WERI-Rb-1 (cell line): ENCODE measurements at regions not wholly inside any gene's neighbourhood (a gene's known extent, or its start where the extent isn't known, plus 50 kb on each side); places are given as distances from the start of the nearest gene placed in this dataset.

ENCODE experiments used
- DNase-seq: peaks from one replicate; pipeline ENCODE4 v3.0.0-alpha.2; 2020
- H3K27ac ChIP-seq: fragments of 250-450 bp; sonication (Bioruptor Pico); 2 replicates; pipeline ENCODE4 v1.5.1; 2020; ENCODE audit warnings: mild to moderate bottlenecking, moderate library complexity
- H3K27me3 ChIP-seq: fragments of 250-450 bp; sonication (Bioruptor Pico); 2 replicates; pipeline ENCODE4 v1.5.1; 2021; ENCODE audit warnings: mild to moderate bottlenecking, low read depth, moderate library complexity; ENCODE audit not compliant: insufficient read depth, severe bottlenecking
- H3K36me3 ChIP-seq: fragments of 250-450 bp; sonication (Bioruptor Pico); 2 replicates; pipeline ENCODE4 v1.5.1; 2020; ENCODE audit warnings: mild to moderate bottlenecking, moderate library complexity
- H3K4me3 ChIP-seq: 2 replicates; pipeline ENCODE4 v1.5.1; 2011; ENCODE audit warnings: low read depth, mild to moderate bottlenecking, control low read depth, low read length
- H3K9me3 ChIP-seq: fragments of 250-450 bp; sonication (Bioruptor Pico); 2 replicates; pipeline ENCODE4 v1.5.1; 2021; ENCODE audit warnings: mild to moderate bottlenecking, moderate library complexity; ENCODE audit not compliant: severe bottlenecking
- TF ChIP-seq, protein P1 (sequence below): IDR thresholded peaks from 2 replicates; pipeline ENCODE4 v1.5.1; 2011; ENCODE audit warnings: low read depth, mild to moderate bottlenecking, control low read depth, inconsistent platforms, low read length

GRCh38 chr5:107765805-107766063 is 95.0 kb upstream of the EFNA5 start:
- H3K9me3 ChIP-seq = no peaks in the 10 kb centered on the region
- H3K27ac ChIP-seq = no peak overlapping the region
- H3K36me3 ChIP-seq = no peaks in the 10 kb centered on the region
- TF ChIP-seq, protein P1, sequence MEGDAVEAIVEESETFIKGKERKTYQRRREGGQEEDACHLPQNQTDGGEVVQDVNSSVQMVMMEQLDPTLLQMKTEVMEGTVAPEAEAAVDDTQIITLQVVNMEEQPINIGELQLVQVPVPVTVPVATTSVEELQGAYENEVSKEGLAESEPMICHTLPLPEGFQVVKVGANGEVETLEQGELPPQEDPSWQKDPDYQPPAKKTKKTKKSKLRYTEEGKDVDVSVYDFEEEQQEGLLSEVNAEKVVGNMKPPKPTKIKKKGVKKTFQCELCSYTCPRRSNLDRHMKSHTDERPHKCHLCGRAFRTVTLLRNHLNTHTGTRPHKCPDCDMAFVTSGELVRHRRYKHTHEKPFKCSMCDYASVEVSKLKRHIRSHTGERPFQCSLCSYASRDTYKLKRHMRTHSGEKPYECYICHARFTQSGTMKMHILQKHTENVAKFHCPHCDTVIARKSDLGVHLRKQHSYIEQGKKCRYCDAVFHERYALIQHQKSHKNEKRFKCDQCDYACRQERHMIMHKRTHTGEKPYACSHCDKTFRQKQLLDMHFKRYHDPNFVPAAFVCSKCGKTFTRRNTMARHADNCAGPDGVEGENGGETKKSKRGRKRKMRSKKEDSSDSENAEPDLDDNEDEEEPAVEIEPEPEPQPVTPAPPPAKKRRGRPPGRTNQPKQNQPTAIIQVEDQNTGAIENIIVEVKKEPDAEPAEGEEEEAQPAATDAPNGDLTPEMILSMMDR = no peak
- H3K27me3 ChIP-seq = no peaks in the 10 kb centered on the region
- H3K4me3 ChIP-seq = no peak overlapping the region
- DNase-seq = no peak

DNA sequence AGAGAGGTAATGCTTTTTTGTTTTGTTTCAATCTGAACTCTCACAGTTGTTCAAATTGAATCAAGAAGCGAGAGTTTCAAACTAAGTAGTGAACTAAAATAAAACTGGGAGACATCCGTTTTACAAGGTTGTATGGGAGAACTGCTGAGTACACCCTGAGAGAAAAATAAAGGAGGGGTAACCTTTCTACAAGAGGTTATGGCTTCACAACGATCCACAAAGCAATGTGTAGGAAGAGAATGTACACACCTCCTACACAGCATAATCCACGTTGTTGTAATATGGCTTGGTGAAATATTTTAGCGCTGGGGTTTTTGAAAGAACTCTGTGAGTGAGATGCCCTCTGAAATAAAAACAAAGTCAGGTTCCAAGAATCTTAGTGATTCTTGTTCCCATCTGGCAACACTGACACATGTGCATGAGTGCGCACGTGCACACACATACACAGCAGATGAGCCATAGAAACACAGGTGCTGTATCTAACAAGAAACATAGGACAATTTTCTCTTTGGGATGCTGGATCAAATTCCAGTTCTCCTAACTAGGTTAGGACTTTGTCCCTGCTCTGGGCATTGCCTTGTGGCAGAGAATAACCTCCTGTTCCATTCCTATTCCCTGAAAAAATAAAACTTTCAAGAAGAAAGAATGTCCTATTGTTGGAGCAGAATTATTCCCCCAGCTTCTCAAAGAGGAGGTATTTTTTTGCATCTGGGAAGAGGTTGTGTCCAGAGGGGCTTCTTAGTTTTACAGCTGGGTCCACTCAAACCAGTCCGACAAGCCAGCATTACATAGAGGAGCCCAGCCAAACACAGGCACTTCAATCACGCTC is 94.5 kb upstream of the EFNA5 start:
- Histone ChIP-seq H3K27ac (no peak overlapping the region), H3K9me3 (no peaks in the 10 kb centered on the region), H3K36me3 (no peaks in the 10 kb centered on the region), H3K4me3 (no peak overlapping the region), H3K27me3 (no peaks in the 10 kb centered on the region)
- no peak for DNase-seq
- TF ChIP-seq, protein P1 = no peak

GRCh38 chr5:107764282-107764681 is 93.5 kb upstream of the EFNA5 start:
- H3K27ac ChIP-seq = no peak overlapping the region
- H3K9me3 ChIP-seq = no peaks in the 10 kb centered on the region
- TF ChIP-seq, protein P1 = no peak
- no peak overlapping the region for H3K4me3 ChIP-seq
- no peaks in the 10 kb centered on the region for H3K27me3 ChIP-seq
- no peak for DNase-seq
- no peaks in the 10 kb centered on the region for H3K36me3 ChIP-seq

- TF ChIP-seq, protein P1 = no peak
- no peaks in the 10 kb centered on the region for H3K36me3 ChIP-seq
- no peak overlapping the region for H3K4me3 ChIP-seq
- no peaks in the 10 kb centered on the region for H3K9me3 ChIP-seq
- H3K27me3 ChIP-seq = no peaks in the 10 kb centered on the region
- H3K27ac ChIP-seq = no peak overlapping the region
- no peak for DNase-seq
Measured at GRCh38 chr5:107753427-107753826, 82.7 kb upstream of the EFNA5 start.

DNA sequence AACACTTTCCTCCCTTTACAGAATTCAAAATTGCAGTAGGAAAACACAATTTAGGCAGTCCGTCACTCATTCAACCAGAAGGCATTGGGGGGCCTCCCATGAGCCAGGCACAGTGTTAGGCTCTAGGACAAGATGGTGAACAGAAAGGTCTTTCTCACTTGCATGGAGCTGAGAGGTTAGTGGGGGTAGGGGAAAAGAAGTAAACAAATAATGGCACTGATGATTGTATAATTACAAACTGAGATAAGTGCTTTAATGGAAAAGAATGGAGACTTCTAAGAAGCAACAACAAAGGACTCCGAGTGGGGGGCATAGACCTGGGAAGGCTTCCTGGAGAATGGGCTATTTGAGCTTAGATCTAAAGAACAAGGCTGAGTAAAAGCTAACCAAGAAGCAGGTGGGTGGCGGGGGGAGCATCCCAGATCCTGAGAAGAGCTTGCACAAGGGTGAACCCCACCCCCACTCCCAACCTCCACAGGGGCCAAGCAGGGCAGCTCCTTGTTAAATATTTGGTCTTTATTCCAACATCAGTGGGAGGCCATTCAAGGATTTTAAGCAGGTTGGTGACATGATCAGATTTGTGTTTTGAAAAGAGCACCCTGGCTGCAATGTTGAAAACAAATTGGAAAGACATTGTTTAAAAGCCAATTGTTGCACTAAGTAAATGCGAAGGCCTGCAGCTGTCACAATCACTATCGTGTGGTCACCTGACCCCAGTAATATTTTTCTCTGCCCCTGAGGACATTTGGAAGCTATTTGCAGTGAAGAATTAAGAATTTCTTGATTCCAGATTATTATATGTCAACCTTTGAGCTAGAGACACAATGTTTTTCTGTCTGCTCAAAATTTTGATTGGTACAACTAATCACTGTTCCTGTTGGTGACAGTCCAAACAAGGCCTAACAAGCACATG is 73.9 kb upstream of the EFNA5 start:
- Histone ChIP-seq H3K4me3 (no peak overlapping the region), H3K27ac (no peak overlapping the region)

More for the DNA sequence above, 73.9 kb upstream of the EFNA5 start:
- DNase-seq = no peak
- no peaks in the 10 kb centered on the region for H3K36me3 ChIP-seq
- no peaks in the 10 kb centered on the region for H3K27me3 ChIP-seq
- TF ChIP-seq, protein P1 = no peak
- H3K9me3 ChIP-seq = no peaks in the 10 kb centered on the region
